Fibroblast of pulmonary artery (primary cell): ENCODE measurements at regions not wholly inside any gene's neighbourhood (a gene's known extent, or its start where the extent isn't known, plus 50 kb on each side); places are given as distances from the start of the nearest gene placed in this dataset.

Source experiments
- DNase-seq: peaks from one replicate; pipeline ENCODE4 v3.0.0-alpha.2; 2010; ENCODE audit warnings: low read depth
- H3K4me3 ChIP-seq: replicated peaks from 2 replicates; pipeline ENCODE4 v1.5.1; 2011; ENCODE audit warnings: low read depth, mild to moderate bottlenecking, control low read depth, low read length, moderate library complexity
- TF ChIP-seq, protein P1 (sequence below): IDR thresholded peaks from 2 replicates; pipeline ENCODE4 v1.5.1; 2011; ENCODE audit warnings: mild to moderate bottlenecking, control low read depth, low read length, inconsistent platforms; ENCODE audit errors: missing control alignments

DNA sequence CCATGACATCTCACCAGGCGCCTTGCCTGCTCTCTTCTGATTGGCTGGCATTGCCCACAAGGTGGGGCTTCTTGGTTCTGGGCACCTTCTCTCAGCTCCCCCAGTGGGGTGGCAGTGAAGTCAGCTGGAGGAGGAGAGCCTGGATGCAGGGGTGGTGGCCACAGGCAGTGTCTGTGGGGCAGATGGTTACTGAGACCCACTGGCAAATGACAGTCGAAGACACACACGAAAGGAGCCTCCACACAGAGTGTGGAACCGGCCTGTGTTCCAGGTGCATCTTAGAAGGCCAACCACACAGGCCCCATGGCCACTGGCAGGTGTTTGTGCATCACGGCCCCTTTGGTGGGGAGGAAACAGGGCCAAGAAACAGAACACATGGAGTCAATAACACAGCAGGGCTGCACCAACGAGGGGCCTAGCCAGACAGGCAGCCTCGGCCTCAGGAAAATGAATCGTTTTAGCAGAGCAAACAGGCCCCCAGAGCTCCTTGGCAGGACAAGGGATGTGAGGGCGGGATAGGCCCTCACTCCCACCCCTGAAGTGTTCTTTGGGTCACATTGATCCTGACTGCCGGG is 683.4 kb downstream of the TBC1D22A start:
- H3K4me3 ChIP-seq = no peak overlapping the region
- no peak for DNase-seq
- TF ChIP-seq, protein P1, sequence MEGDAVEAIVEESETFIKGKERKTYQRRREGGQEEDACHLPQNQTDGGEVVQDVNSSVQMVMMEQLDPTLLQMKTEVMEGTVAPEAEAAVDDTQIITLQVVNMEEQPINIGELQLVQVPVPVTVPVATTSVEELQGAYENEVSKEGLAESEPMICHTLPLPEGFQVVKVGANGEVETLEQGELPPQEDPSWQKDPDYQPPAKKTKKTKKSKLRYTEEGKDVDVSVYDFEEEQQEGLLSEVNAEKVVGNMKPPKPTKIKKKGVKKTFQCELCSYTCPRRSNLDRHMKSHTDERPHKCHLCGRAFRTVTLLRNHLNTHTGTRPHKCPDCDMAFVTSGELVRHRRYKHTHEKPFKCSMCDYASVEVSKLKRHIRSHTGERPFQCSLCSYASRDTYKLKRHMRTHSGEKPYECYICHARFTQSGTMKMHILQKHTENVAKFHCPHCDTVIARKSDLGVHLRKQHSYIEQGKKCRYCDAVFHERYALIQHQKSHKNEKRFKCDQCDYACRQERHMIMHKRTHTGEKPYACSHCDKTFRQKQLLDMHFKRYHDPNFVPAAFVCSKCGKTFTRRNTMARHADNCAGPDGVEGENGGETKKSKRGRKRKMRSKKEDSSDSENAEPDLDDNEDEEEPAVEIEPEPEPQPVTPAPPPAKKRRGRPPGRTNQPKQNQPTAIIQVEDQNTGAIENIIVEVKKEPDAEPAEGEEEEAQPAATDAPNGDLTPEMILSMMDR = no peak

DNA sequence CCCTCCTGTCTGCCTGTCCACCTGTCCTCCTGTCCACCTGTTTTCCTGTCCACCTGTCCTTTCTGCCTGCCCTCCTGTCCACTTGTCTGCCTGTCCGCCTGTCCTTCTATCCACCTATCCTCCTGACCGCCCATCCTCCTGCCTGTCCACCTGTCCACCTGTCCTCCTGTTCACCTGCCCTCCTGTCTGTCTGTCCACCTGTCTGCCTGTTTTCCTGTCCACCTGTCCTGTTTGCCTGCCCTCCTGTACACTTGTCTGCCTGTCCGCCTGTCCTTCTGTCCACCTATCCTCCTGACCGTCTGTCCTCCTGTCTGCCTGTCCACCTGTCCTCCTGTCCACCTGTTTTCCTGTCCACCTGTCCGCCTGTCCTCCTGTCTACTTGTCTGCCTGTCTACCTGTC is 682.8 kb downstream of the TBC1D22A start:
- DNase-seq = no peak
- TF ChIP-seq, protein P1 = no peak
- H3K4me3 ChIP-seq = no peak overlapping the region

DNA sequence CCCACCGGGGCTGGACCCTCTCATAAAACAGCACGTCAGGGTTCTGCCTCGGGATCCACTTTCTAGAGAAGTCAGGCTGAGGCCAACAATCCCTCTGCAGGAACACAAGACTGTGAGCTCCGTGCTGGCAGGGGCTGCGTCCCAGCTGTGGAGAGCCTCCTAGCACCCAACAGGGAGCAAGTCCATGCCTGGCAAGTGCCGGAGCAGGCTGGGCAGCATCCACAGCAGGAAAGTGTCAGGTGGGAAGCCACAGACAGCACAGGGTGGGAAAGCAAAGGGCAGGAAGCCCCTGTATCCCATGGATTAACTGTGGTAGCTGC is 682.3 kb downstream of the TBC1D22A start:
- TF ChIP-seq, protein P1 = no peak
- no peak for DNase-seq
- H3K4me3 ChIP-seq = no peak overlapping the region

DNA sequence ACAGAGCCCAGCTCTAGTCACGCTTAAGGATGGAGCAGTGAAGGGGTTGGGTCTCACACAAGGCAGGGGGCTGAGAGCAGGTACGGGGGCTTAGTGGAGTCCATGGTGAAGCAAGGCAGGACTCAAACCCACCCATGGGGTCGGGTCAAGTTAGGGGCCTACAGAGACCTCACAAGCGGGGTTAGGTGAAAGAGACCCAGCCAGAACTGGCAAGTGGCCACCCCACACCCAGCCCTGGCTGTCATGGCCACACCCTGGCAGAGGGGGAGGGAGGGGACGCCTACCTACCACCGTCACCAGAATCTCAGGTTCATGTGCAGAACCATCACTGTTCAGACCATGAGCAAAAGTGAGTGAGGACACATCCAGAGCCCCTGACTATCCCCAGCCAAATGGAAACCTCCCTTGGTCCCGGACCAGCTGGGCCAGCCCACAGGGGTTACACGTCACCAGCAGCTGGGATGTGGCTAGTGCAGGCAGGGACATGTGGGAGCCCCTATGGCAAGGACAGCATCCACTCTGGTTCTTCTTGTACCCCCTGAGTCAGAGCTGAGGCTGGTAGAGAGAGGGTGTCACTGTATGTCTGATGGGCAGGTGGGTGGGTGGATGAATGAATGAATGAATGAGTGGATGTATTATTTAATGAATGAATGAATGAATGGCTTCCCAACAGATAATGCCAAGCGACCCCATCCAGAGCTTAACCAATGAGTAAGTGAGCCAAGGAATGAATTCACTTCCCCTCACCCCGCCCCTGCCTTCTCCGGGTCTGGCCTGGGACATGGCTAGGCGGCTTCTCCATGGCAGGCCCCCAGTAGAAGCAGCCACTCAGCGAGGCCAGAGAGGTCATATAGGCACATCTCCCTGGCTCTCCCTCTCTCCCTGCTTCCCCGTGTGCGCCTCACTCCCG is 681.6 kb downstream of the TBC1D22A start:
- H3K4me3 ChIP-seq = no peak overlapping the region
- no peak for DNase-seq
- TF ChIP-seq, protein P1 = no peak

DNA sequence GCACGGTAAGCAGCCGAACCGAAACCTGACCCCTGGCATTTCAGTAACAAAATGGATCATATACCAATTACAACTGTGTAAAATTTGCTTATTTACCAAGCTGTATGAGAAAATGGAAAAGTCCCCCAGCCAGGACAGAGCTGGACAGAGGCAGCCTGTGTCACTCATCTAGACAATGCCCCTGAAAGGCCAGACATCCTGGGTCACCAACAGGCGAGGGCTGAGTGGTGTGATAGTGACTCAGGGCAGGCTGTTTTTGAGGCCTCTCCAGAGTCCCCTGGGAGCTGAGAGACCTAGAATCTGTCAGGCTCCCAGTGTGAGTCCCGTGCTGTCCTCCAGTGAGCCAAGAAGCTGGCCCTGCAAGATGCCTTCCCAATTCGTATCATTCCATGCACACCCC is 680.4 kb downstream of the TBC1D22A start:
- H3K4me3 ChIP-seq = no peak overlapping the region
- TF ChIP-seq, protein P1 = no peak
- no peak for DNase-seq

GRCh38 chr22:47439643-47440265 is 677.3 kb downstream of the TBC1D22A start:
- no peak overlapping the region for H3K4me3 ChIP-seq
- TF ChIP-seq, protein P1 = no peak
- DNase-seq = no peak
